ENCODE measurements at regions not wholly inside any gene's neighbourhood (a gene's known extent, or its start where the extent isn't known, plus 50 kb on each side); places are given as distances from the start of the nearest gene placed in this dataset.
"Not testable (repeated sequence)": the region's sequence is repeated elsewhere in the genome, so short reads cannot be mapped to it uniquely, and the experiment has no call there.

- DNase-seq (ENCODE audit: low spot score): no peak
These were observed 67.7 kb upstream of the SIRPA start for GRCh38 chr20:1827510-1827973.

- no peak for DNase-seq (ENCODE audit: low spot score)
These were observed 69.2 kb upstream of the SIRPA start for GRCh38 chr20:1825938-1826445.

- no peak for DNase-seq (ENCODE audit: low spot score)
These were observed 69.7 kb upstream of the SIRPA start for GRCh38 chr20:1825507-1825906.

GRCh38 chr20:1824834-1825233 is 70.4 kb upstream of the SIRPA start:
- DNase-seq (ENCODE audit: low spot score): no peak

GRCh38 chr20:1824181-1824580 is 71.0 kb upstream of the SIRPA start:
- DNase-seq (ENCODE audit: low spot score): no peak

GRCh38 chr20:1823450-1823844 is 71.8 kb upstream of the SIRPA start:
- DNase-seq (ENCODE audit: low spot score): no peak

GRCh38 chr20:1822564-1823449 is 72.4 kb upstream of the SIRPA start:
- no peak for DNase-seq (ENCODE audit: low spot score)

- peak; percentile 78 for DNase-seq (ENCODE audit: low spot score)
These were observed 74.8 kb upstream of the SIRPA start for GRCh38 chr20:1820138-1821079.

GRCh38 chr20:1819311-1820137 is 75.7 kb upstream of the SIRPA start:
- DNase-seq (ENCODE audit: low spot score): peak; percentile 49

- DNase-seq (ENCODE audit: low spot score): peak; percentile 35
These were observed 76.3 kb upstream of the SIRPA start for GRCh38 chr20:1818895-1819294.

GRCh38 chr20:1818247-1818840 is 76.9 kb upstream of the SIRPA start:
- DNase-seq (ENCODE audit: low spot score): no peak

GRCh38 chr20:1817577-1818211 is 77.5 kb upstream of the SIRPA start:
- DNase-seq (ENCODE audit: low spot score): peak; percentile 64

GRCh38 chr20:1816384-1817381 is 78.5 kb upstream of the SIRPA start:
- peak; percentile 60 for DNase-seq (ENCODE audit: low spot score)

- DNase-seq (ENCODE audit: low spot score): no peak
These were observed 79.6 kb upstream of the SIRPA start for GRCh38 chr20:1815502-1816085.

GRCh38 chr20:1814861-1815260 is 80.3 kb upstream of the SIRPA start:
- not testable (repeated sequence) for DNase-seq (ENCODE audit: low spot score)

- DNase-seq (ENCODE audit: low spot score): peak; percentile 41
These were observed 81.3 kb upstream of the SIRPA start for GRCh38 chr20:1813674-1814635.

GRCh38 chr20:1813101-1813529 is 82.1 kb upstream of the SIRPA start:
- peak; percentile 88 for DNase-seq (ENCODE audit: low spot score)

All from mesenteric fat pad (tissue), 1 donor.